ENCODE measurements at regions not wholly inside any gene's neighbourhood (a gene's known extent, or its start where the extent isn't known, plus 50 kb on each side); places are given as distances from the start of the nearest gene placed in this dataset.

DNA sequence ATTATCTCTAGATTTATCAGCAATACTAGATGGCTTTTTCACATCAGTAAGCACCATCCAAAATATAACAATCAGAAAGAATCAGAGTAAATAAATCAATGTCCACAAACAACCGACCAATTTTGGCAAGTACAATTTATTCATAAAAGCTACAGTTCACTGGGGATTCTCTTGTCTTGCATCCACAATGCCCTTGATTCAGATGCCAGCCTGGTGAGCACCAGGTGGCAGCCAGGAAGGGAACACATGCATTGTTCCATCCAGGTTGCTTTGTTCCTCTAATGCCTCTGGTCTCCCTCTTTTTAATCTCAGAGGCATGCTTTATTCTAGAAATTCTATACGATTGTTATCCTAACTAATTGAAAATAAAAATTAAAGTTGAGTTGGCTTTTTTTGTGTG is 242.1 kb upstream of the KIRREL3 start:
- Mint-ChIP-seq H3K4me3 (no peak overlapping the region), H3K27me3 (ENCODE audit: low read depth) (no peaks in the 10 kb centered on the region), H3K9me3 (no peaks in the 10 kb centered on the region), H3K36me3 (ENCODE audit: insufficient read depth) (no peaks in the 10 kb centered on the region), H3K4me1 (ENCODE audit: low read depth) (no peaks in the 10 kb centered on the region)
- DNase-seq (no peak), ATAC-seq (no peak)

DNA sequence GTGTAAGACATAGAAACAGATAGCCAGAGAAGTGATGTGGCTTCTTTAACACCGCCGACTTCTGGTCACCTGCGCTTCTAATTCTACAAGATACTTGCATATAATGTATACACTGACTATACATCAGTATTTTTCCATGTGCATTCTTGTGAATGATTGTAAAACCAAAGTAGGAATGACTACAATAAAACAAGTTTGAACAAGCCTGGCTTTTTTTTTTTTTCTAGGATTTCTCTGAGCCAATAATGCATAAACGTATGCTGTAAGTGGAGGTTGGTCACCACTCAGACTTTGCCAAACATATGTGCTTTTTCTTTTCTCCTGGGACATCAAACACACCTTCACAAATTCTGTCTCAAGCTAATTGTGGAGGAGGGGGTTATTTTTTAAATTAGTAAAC is 237.8 kb upstream of the KIRREL3 start:
- ATAC-seq = no peak
- no peaks in the 10 kb centered on the region for H3K4me1 Mint-ChIP-seq (ENCODE audit: low read depth)
- H3K36me3 Mint-ChIP-seq (ENCODE audit: insufficient read depth) = no peaks in the 10 kb centered on the region
- no peak for DNase-seq
- H3K9me3 Mint-ChIP-seq = no peaks in the 10 kb centered on the region
- H3K27me3 Mint-ChIP-seq (ENCODE audit: low read depth) = no peaks in the 10 kb centered on the region
- H3K4me3 Mint-ChIP-seq = no peak overlapping the region

DNA sequence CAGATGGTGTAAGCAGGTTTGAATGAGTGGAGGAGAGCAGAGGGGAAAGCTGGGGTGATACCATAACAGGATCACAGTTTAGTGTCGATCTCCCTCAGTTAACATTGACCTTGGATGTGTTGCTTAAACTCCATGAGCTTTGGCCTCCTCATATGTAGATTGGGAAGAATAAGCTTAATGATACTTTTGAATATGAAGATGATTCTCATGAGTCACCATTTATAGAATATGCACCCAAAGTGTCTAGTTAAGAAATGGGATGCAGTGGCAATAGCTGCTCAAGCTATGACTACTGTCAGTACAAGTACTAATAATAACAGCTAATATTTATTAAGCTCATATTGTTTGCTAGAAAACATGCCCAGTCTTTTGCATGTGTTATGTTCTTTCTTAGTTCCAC is 236.2 kb upstream of the KIRREL3 start:
- no peak overlapping the region for H3K4me3 Mint-ChIP-seq
- no peak for ATAC-seq

DNA sequence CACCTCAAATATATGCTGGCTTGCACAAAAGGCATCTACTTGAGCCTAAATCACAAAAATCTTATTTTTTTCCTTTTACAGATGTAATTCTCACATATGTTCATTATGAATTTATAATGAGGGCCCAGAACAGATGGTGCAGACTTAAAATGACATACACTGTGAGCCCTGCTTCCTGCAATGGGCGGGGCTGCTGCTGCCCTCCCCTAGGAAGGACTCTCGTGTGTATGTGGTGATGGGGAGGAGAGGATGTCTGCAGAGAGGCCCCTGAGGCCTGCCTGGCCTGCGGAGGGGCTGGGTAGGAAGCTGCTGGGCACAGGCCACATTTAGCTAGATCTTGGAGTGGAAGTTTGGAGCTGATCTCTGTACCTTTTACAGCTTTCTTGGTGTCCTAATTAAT is 233.4 kb upstream of the KIRREL3 start:
- Mint-ChIP-seq H3K27me3 (ENCODE audit: low read depth) (no peaks in the 10 kb centered on the region), H3K4me3 (no peak overlapping the region), H3K36me3 (ENCODE audit: insufficient read depth) (no peaks in the 10 kb centered on the region), H3K9me3 (no peaks in the 10 kb centered on the region), H3K4me1 (ENCODE audit: low read depth) (no peaks in the 10 kb centered on the region)
- DNase-seq (no peak), ATAC-seq (no peak)

More for the DNA sequence above, 236.2 kb upstream of the KIRREL3 start:
- Mint-ChIP-seq H3K9me3 (no peaks in the 10 kb centered on the region), H3K27me3 (ENCODE audit: low read depth) (no peaks in the 10 kb centered on the region), H3K36me3 (ENCODE audit: insufficient read depth) (no peaks in the 10 kb centered on the region), H3K4me1 (ENCODE audit: low read depth) (no peaks in the 10 kb centered on the region)
- DNase-seq = no peak

DNA sequence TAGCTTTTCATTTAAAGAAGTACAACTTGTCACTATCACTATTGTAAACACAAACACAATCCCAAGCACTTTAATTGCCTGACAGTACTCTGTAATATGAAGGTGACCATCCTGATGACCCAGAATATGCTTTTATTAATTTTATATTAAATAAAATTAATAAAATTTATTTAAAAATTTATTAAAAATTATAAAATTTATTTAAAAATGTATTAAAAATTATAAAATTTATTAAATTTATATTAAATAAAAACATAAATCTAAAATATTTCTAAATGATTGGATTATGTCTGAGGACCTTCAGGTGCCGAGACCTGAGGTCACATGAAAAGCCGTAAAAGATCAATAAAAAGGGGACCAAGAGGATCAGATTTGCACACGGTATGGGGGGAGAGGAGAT is 229.8 kb upstream of the KIRREL3 start:
- no peak for ATAC-seq
- H3K27me3 Mint-ChIP-seq (ENCODE audit: low read depth) = no peaks in the 10 kb centered on the region
- DNase-seq = no peak
- H3K4me3 Mint-ChIP-seq = no peak overlapping the region
- H3K9me3 Mint-ChIP-seq = peaks cover 2% of the 10 kb centered on the region
- H3K36me3 Mint-ChIP-seq (ENCODE audit: insufficient read depth) = no peaks in the 10 kb centered on the region
- no peaks in the 10 kb centered on the region for H3K4me1 Mint-ChIP-seq (ENCODE audit: low read depth)

DNA sequence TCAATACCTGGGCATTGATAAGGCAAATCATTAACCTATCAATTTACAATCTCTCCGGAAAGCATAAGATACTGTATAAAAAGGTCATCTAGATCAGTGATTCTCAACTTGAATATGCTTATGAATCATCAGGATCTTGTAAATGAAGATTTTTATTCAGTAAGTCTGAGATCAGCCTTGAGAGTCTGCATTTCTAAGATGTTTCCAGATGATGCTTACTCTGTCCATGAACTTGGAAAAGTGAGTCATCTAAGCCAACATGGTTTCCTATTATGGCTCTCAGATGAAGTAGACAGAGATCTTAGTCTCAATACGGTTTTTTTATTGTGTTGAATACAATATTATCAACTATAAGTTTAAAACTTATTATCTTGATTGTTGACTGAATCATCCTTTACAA is 226.4 kb upstream of the KIRREL3 start:
- H3K4me3 Mint-ChIP-seq = no peak overlapping the region
- no peak for ATAC-seq
- peaks cover 2% of the 10 kb centered on the region for H3K9me3 Mint-ChIP-seq
- no peaks in the 10 kb centered on the region for H3K4me1 Mint-ChIP-seq (ENCODE audit: low read depth)
- no peak for DNase-seq
- no peaks in the 10 kb centered on the region for H3K36me3 Mint-ChIP-seq (ENCODE audit: insufficient read depth)
- H3K27me3 Mint-ChIP-seq (ENCODE audit: low read depth) = no peaks in the 10 kb centered on the region

DNA sequence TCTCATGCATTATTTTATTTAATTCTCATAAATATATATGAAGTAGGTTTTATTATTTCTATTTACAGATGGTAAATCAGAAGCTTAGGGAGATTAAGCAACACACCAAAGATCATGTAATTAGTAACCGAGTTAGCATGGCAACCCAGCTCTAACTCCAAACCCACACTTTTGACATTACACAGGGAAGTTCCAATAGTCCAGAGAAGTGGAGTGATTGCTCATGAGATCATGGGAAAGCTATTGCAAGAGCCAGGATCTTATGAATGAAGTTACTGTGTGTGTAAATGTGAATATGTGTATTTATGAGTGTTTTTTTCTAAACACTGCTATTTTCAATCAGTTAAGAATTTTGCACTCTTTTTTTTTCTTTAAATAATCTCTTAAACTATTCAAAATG is 225.8 kb upstream of the KIRREL3 start:
- Mint-ChIP-seq H3K4me1 (ENCODE audit: low read depth) (no peaks in the 10 kb centered on the region), H3K36me3 (ENCODE audit: insufficient read depth) (no peaks in the 10 kb centered on the region), H3K27me3 (ENCODE audit: low read depth) (no peaks in the 10 kb centered on the region), H3K4me3 (no peak overlapping the region), H3K9me3 (peaks cover 2% of the 10 kb centered on the region)
- ATAC-seq (no peak), DNase-seq (no peak)

DNA sequence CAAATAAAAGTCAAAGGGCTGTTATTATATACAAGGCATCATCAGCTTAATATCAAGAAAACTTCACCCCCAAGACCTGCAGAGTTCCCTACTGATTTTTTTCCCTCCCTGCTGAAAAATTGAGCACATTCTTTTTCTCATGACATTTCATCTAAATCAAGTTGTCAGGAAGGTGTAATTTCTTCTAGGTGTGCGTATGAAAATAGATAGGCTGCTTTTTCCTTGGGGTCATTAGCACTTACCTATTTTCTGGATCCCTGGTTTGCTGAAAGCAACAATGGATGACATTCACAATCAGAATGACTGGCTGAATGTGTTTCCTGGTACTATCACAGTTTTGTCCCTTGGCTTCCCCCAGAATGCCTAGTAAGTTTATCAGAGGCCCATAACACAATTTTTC is 225.0 kb upstream of the KIRREL3 start:
- Mint-ChIP-seq H3K36me3 (ENCODE audit: insufficient read depth) (no peaks in the 10 kb centered on the region), H3K4me1 (ENCODE audit: low read depth) (no peaks in the 10 kb centered on the region), H3K9me3 (peaks cover 2% of the 10 kb centered on the region), H3K4me3 (no peak overlapping the region), H3K27me3 (ENCODE audit: low read depth) (no peaks in the 10 kb centered on the region)
- ATAC-seq (no peak), DNase-seq (no peak)

DNA sequence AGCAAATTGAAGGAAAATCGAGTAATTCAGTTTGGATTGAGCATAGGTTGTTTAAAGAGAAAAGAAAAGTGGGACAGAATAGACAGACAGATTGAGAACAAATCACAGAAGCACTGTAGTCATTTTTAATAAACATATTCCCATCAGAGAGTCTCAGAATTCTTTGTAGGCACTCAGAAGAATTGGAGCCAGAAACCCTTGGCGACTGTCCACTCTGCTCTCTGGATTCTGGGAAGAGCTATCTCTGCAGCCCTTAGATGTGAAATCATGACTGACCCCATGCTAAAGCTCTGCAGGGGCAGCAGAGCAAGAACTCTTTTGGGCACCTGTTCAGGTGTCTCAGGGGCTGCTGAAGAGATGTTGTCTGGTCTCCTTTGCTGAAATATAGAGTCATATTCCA is 223.7 kb upstream of the KIRREL3 start:
- DNase-seq (no peak), ATAC-seq (no peak)
- no peaks in the 10 kb centered on the region for H3K4me1 Mint-ChIP-seq (ENCODE audit: low read depth)
- no peaks in the 10 kb centered on the region for H3K36me3 Mint-ChIP-seq (ENCODE audit: insufficient read depth)
- H3K9me3 Mint-ChIP-seq = peaks cover 2% of the 10 kb centered on the region
- no peaks in the 10 kb centered on the region for H3K27me3 Mint-ChIP-seq (ENCODE audit: low read depth)
- H3K4me3 Mint-ChIP-seq = no peak overlapping the region

DNA sequence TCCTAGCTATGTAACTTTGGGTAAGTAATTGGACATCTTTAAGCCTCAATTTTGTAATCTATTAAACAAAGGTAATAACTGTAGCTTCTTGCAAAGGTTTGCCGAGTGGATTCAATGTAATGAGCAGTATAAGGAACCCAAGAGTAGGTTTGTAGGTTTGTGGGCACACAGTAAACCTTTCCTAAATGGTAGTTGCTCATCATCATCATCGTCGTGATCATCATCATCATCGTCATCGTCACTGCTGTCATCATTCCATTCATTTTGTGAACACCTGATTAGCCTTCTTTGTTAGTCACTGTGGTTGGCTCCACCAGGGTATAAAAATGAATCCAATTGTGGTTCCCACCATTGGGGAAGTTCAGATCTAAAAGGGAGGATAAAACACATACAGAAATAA is 223.1 kb upstream of the KIRREL3 start:
- no peak overlapping the region for H3K4me3 Mint-ChIP-seq
- H3K4me1 Mint-ChIP-seq (ENCODE audit: low read depth) = no peaks in the 10 kb centered on the region
- H3K27me3 Mint-ChIP-seq (ENCODE audit: low read depth) = no peaks in the 10 kb centered on the region
- no peak for ATAC-seq
- H3K9me3 Mint-ChIP-seq = peaks cover 2% of the 10 kb centered on the region
- no peak for DNase-seq
- H3K36me3 Mint-ChIP-seq (ENCODE audit: insufficient read depth) = no peaks in the 10 kb centered on the region

DNA sequence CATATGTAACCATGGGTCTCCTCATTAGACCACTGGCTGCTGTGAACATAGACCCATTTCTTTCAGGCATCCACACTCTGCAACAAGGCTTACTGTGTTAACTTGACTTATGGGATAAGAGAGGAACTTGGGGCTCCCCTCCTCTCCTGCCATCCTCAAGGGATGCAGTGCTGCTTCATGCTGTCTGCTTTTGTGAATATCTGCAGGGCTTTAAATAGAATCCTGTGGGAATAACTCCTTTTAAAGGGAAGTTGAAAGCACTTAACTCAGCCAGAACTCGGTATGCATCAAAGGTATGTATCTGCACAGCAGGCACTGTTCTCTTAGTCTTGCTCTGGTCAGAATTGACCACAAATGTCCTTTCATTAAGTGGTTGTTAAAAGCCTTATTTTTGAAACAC is 222.5 kb upstream of the KIRREL3 start:
- no peaks in the 10 kb centered on the region for H3K4me1 Mint-ChIP-seq (ENCODE audit: low read depth)
- H3K4me3 Mint-ChIP-seq = no peak overlapping the region
- ATAC-seq = no peak
- no peaks in the 10 kb centered on the region for H3K36me3 Mint-ChIP-seq (ENCODE audit: insufficient read depth)
- no peak for DNase-seq
- peaks cover 2% of the 10 kb centered on the region for H3K9me3 Mint-ChIP-seq
- H3K27me3 Mint-ChIP-seq (ENCODE audit: low read depth) = no peaks in the 10 kb centered on the region

DNA sequence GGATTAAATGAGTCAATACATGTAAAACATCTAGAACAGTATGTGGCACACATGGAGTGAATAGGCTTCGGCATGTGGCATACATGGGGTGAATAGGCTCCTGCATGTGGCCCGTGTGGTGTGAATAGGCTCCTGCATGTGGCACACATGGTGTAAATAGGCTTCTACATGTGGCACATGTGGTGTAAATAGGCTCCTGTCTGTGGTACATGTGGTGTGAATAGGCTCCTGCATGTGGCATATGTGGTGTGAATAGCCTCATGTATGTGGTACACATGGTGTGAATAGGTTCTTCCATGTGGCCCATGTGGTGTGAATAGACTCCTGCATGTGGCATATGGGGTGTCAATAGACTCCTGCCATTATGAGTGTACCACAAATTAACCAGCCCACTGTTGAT is 219.1 kb upstream of the KIRREL3 start:
- Mint-ChIP-seq H3K4me1 (ENCODE audit: low read depth) (no peaks in the 10 kb centered on the region), H3K36me3 (ENCODE audit: insufficient read depth) (no peaks in the 10 kb centered on the region), H3K9me3 (no peaks in the 10 kb centered on the region), H3K27me3 (ENCODE audit: low read depth) (no peaks in the 10 kb centered on the region), H3K4me3 (no peak overlapping the region)
- ATAC-seq (no peak), DNase-seq (no peak)

DNA sequence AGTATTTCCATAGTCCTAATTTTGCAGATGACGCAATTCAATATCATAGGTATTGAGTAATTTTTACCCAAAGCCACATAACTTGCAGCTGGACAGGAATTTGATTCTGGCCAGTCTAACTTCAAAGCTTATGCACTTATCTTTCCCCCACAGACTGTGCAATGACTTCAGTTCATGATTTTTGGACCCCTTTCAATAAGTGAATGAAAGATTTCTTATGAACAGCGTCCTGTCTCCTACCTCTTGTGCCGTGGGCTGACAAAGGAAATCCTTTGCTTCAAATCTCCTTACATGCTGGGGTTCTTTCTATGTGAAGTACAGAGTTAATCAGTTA is 217.7 kb upstream of the KIRREL3 start:
- no peaks in the 10 kb centered on the region for H3K36me3 Mint-ChIP-seq (ENCODE audit: insufficient read depth)
- no peaks in the 10 kb centered on the region for H3K9me3 Mint-ChIP-seq
- H3K27me3 Mint-ChIP-seq (ENCODE audit: low read depth) = no peaks in the 10 kb centered on the region
- ATAC-seq = no peak
- H3K4me1 Mint-ChIP-seq (ENCODE audit: low read depth) = no peaks in the 10 kb centered on the region
- DNase-seq = no peak
- no peak overlapping the region for H3K4me3 Mint-ChIP-seq

DNA sequence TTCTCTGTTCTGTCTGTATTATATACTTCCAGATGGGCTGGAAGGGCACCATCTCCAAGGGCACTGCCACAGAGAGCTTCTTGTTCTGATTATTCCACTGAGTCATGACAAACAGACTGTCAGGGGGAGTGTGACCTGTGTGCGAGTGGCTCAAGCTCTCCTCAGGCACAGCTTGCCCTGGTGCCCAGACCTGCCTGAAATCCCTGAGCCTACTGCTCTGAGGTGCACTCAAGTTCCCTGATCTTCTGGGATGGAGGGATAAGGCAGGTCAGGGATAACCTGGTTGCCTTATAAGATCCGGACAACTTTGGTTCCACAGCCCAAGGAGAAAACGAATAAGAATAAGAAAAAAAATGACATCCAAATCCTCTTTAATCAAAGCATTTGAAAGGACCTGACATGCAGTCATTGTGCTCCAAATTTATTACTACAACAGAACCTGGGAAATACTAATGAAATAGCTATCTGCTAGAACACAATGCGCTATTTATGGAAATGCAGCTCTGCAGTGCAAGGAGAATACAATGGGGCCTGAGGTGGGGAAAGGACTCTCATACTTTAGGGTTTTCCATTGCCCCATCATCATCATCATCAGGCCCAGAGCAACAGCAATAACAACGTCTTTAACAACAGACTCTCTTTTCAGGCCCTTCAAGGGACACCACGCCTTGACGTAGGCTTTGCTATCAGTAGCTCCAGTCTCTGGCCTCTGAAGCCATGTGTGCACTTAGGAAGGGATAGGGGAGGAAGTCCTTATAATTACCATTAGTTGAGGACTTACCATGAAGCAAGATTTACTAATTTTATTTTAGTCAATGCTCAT is 217.1 kb upstream of the KIRREL3 start:
- Mint-ChIP-seq H3K27me3 (ENCODE audit: low read depth) (no peaks in the 10 kb centered on the region), H3K9me3 (no peaks in the 10 kb centered on the region), H3K4me1 (ENCODE audit: low read depth) (no peaks in the 10 kb centered on the region), H3K4me3 (no peak overlapping the region), H3K36me3 (ENCODE audit: insufficient read depth) (no peaks in the 10 kb centered on the region)
- DNase-seq = no peak
- no peak for ATAC-seq

DNA sequence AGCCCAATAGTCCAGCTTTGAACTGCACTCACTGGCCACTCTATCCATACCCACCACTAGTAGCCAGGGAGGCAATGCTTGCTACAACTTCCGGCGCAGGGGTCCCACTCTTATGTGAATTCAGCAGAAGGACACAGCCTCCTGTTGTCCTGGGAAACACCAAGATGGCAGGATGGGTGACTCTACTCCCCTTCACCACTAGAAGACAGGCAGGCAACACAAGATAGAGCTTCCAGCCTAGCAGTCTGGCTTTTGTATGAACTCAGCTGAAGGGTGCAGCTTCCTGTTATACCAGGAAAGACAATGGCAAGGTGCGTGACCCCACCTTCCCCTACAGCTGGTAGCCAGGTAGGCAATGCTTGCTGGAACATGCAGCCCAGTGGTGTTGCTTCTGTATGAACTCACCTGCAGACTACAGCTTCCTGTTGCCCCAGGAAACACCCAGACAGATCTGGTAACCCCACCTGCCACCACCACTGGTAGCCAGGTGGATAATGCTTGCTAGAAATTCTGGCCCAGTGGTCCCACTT is 205.2 kb upstream of the KIRREL3 start:
- peaks cover 18% of the 10 kb centered on the region for H3K9me3 Mint-ChIP-seq
- H3K4me3 Mint-ChIP-seq = no peak overlapping the region
- DNase-seq (no peak), ATAC-seq (no peak)
- H3K27me3 Mint-ChIP-seq (ENCODE audit: low read depth) = no peaks in the 10 kb centered on the region
- no peaks in the 10 kb centered on the region for H3K4me1 Mint-ChIP-seq (ENCODE audit: low read depth)
- H3K36me3 Mint-ChIP-seq (ENCODE audit: insufficient read depth) = no peaks in the 10 kb centered on the region
